IMR-90 (cell line): ENCODE measurements at regions not wholly inside any gene's neighbourhood (a gene's known extent, or its start where the extent isn't known, plus 50 kb on each side); places are given as distances from the start of the nearest gene placed in this dataset.

Source experiments
- ATAC-seq: fragments of 200-7000 bp; cut with Tn5 transposase; 2 replicates; pipeline ENCODE4 v1.9.1; 2020; ENCODE audit warnings: low read depth, mild to moderate bottlenecking, moderate library complexity
- BruUV-seq: library from RNA; stranded (reverse); fragments of 400-500 nt; replicated peaks from 2 replicates; lab custom pipeline; 2021; lab: Mats Ljungman, UMichigan
- CTCF ChIA-PET: fragments of 300-600 bp; formaldehyde crosslinking; extraction: SDS; loops from one replicate; lab custom pipeline; 2021; ENCODE audit warnings: antibody characterized with exemption; lab: Yijun Ruan, JAX
- POLR2A ChIA-PET: fragments of 300-600 bp; sonication (Branson Sonifier 250); formaldehyde crosslinking; loops from one replicate; lab custom pipeline; 2022; ENCODE audit warnings: antibody characterized with exemption; ENCODE audit not compliant: unreplicated experiment; lab: Charles Lee
- DNase-seq: peaks from one replicate; pipeline ENCODE4 v3.0.0; 2013
- H2AFZ ChIP-seq: replicated peaks from 2 replicates; pipeline ENCODE3; 2013; ENCODE audit warnings: low read length, mild to moderate bottlenecking; ENCODE audit not compliant: poor library complexity
- H2AK5ac ChIP-seq: 2 replicates; pipeline ENCODE4 v1.6.1; 2013; ENCODE audit warnings: low read depth, low read length, inconsistent platforms
- H2AK9ac ChIP-seq: replicated peaks from 2 replicates; pipeline ENCODE3; 2013; ENCODE audit warnings: mild to moderate bottlenecking, low read depth, low read length, moderate library complexity; ENCODE audit not compliant: poor library complexity
- H2BK120ac ChIP-seq: 2 replicates; pipeline ENCODE4 v1.6.1; 2013; ENCODE audit warnings: low read depth, low read length, inconsistent platforms
- H2BK15ac ChIP-seq: 3 replicates; pipeline ENCODE4 v1.6.1; 2013; ENCODE audit warnings: low read depth, low read length, inconsistent platforms
- H2BK20ac ChIP-seq: 2 replicates; pipeline ENCODE4 v1.6.1; 2013; ENCODE audit warnings: low read depth, mild to moderate bottlenecking, inconsistent platforms, low read length, moderate library complexity
- H2BK5ac ChIP-seq: 2 replicates; pipeline ENCODE4 v1.6.1; 2013; ENCODE audit warnings: mild to moderate bottlenecking, low read depth, low read length, inconsistent platforms; ENCODE audit not compliant: poor library complexity, severe bottlenecking
- H3K14ac ChIP-seq: replicated peaks from 2 replicates; pipeline ENCODE4 v1.6.1; 2013; ENCODE audit warnings: low read depth, low read length, inconsistent platforms
- H3K18ac ChIP-seq: 2 replicates; pipeline ENCODE4 v1.6.1; 2013; ENCODE audit warnings: low read depth, low read length, control low read depth
- H3K23ac ChIP-seq: 2 replicates; pipeline ENCODE4 v1.6.1; 2013; ENCODE audit warnings: low read depth, low read length, inconsistent platforms
- H3K27ac ChIP-seq: 2 replicates; pipeline ENCODE4 v1.5.1; 2013; ENCODE audit warnings: mild to moderate bottlenecking, control low read depth, low read length; ENCODE audit not compliant: insufficient read depth
- H3K27me3 ChIP-seq: 2 replicates; pipeline ENCODE4 v1.6.1; 2013; ENCODE audit warnings: low read length; ENCODE audit not compliant: control insufficient read depth, insufficient read depth
- H3K36me3 ChIP-seq: 2 replicates; pipeline ENCODE4 v1.6.1; 2013; ENCODE audit warnings: low read length, mixed read lengths; ENCODE audit not compliant: control insufficient read depth, insufficient read depth
- H3K4ac ChIP-seq: 2 replicates; pipeline ENCODE4 v1.6.1; 2013; ENCODE audit warnings: low read depth, low read length, inconsistent platforms
- H3K4me1 ChIP-seq: 2 replicates; pipeline ENCODE4 v1.6.1; 2013; ENCODE audit warnings: low read length, mixed read lengths; ENCODE audit not compliant: control insufficient read depth, insufficient read depth
- H3K4me2 ChIP-seq: 2 replicates; pipeline ENCODE4 v1.6.1; 2013; ENCODE audit warnings: low read depth, mild to moderate bottlenecking, control low read depth, low read length, moderate library complexity
- H3K4me3 ChIP-seq: 2 replicates; pipeline ENCODE4 v1.5.1; 2013; ENCODE audit warnings: low read depth, mild to moderate bottlenecking, control low read depth, low read length, moderate library complexity; ENCODE audit not compliant: insufficient read depth
- H3K56ac ChIP-seq: 2 replicates; pipeline ENCODE4 v1.6.1; 2013; ENCODE audit warnings: low read length, inconsistent platforms; ENCODE audit not compliant: insufficient read depth; ENCODE audit errors: extremely low read depth
- H3K79me1 ChIP-seq, 2 experiments: 2 replicates each; pipeline ENCODE4 v1.6.1; 2013; ENCODE audit warnings: low read length in 2 of 2, inconsistent platforms in 1 of 2, low read depth in 1 of 2
- H3K9ac ChIP-seq: 2 replicates; pipeline ENCODE4 v1.6.1; 2013; ENCODE audit warnings: low read depth, low read length, control low read depth
- H3K9me1 ChIP-seq: 2 replicates; pipeline ENCODE4 v1.6.1; 2013; ENCODE audit warnings: low read length, inconsistent platforms; ENCODE audit not compliant: insufficient read depth
- H3K9me3 ChIP-seq: 2 replicates; pipeline ENCODE4 v1.6.1; 2013; ENCODE audit warnings: low read length; ENCODE audit not compliant: control insufficient read depth, insufficient read depth
- H4K20me1 ChIP-seq: 2 replicates; pipeline ENCODE4 v1.6.1; 2013; ENCODE audit warnings: low read length, inconsistent platforms; ENCODE audit not compliant: insufficient read depth
- H4K5ac ChIP-seq: 2 replicates; pipeline ENCODE4 v1.6.1; 2013; ENCODE audit warnings: mild to moderate bottlenecking, low read depth, low read length, control low read depth
- H4K8ac ChIP-seq, 2 experiments: 2 replicates each; pipeline ENCODE4 v1.6.1; 2013; ENCODE audit warnings: low read depth in 2 of 2, low read length in 2 of 2, control low read depth in 1 of 2, inconsistent platforms in 1 of 2
- H4K91ac ChIP-seq: 2 replicates; pipeline ENCODE4 v1.6.1; 2013; ENCODE audit warnings: low read depth, low read length, inconsistent platforms; ENCODE audit not compliant: insufficient read depth
- BHLHE40 ChIP-seq: fragments of 150-350 bp; IDR thresholded peaks from 2 replicates; pipeline ENCODE4 v1.6.1; 2016; ENCODE audit warnings: mild to moderate bottlenecking, low read depth, low read length
- CHD1 ChIP-seq: IDR thresholded peaks from 2 replicates; pipeline ENCODE4 v1.6.1; 2012; ENCODE audit warnings: low read depth, low read length, improper control_type of control experiment
- MAFK ChIP-seq: IDR thresholded peaks from 2 replicates; pipeline ENCODE4 v1.6.1; 2012; ENCODE audit warnings: low read depth, low read length, improper control_type of control experiment
- MAZ ChIP-seq: IDR thresholded peaks from 2 replicates; pipeline ENCODE4 v1.6.1; 2012; ENCODE audit warnings: low read depth, mild to moderate bottlenecking, low read length, improper control_type of control experiment, moderate library complexity, borderline replicate concordance
- POLR2A ChIP-seq: IDR thresholded peaks from 2 replicates; pipeline ENCODE4 v1.6.1; 2012; ENCODE audit warnings: mild to moderate bottlenecking, low read depth, low read length
- RCOR1 ChIP-seq: IDR thresholded peaks from 2 replicates; pipeline ENCODE4 v1.6.1; 2012; ENCODE audit warnings: mild to moderate bottlenecking, low read length, improper control_type of control experiment; ENCODE audit not compliant: insufficient replicate concordance
- dilution Hi-C: fragments of 300-500 bp; cut with HindIII; formaldehyde crosslinking; loops from one replicate; pipeline ENCODE4 v1.14.3; 2018; ENCODE audit warnings: low sequenced_read_pairs; ENCODE audit not compliant: unreplicated experiment
- in situ Hi-C: fragments of 300-500 bp; cut with MboI; formaldehyde crosslinking; loops from 3 replicates; pipeline ENCODE4 v1.14.3; 2019; ENCODE audit warnings: low sequenced_read_pairs, inconsistent platforms, mixed read lengths
- intact Hi-C: fragments of 100-400 bp; cut with micrococcal nuclease; formaldehyde crosslinking; loops from 2 replicates; pipeline ENCODE4 v1.10.0; 2022

GRCh38 chr21:14677013-14677412 is 130.9 kb upstream of the SAMSN1 start:
- TF ChIP-seq MAZ (no peak), BHLHE40 (no peak), RCOR1 (no peak), POLR2A (no peak), MAFK (no peak), CHD1 (no peak)
- DNase-seq: no peak
- no TSS peak for BruUV-seq
- ChIA-PET POLR2A (no interaction called here), CTCF (no interaction called here)
- Histone ChIP-seq H3K9me1 (no peaks in the 10 kb centered on the region), H3K14ac (no peak overlapping the region), H2BK15ac (no peak overlapping the region), H2AK9ac (no peak overlapping the region), H3K27ac (no peak overlapping the region), H3K4me1 (no peaks in the 10 kb centered on the region), H3K4me3 (no peak overlapping the region), H2BK120ac (no peak overlapping the region), H2AFZ (no peak overlapping the region), H3K18ac (no peak overlapping the region), H3K79me1 (no peaks in the 10 kb centered on the region), H3K36me3 (no peaks in the 10 kb centered on the region), H3K23ac (no peak overlapping the region), H2BK5ac (no peak overlapping the region), H4K8ac (no peak overlapping the region), H3K4me2 (no peak overlapping the region), H3K27me3 (no peaks in the 10 kb centered on the region), H2BK20ac (no peak overlapping the region), H4K91ac (no peak overlapping the region), H3K4ac (no peak overlapping the region), H3K9ac (no peak overlapping the region), H4K5ac (no peak overlapping the region), H3K56ac (no peak overlapping the region), H2AK5ac (no peak overlapping the region), H4K20me1 (no peaks in the 10 kb centered on the region), H3K9me3 (no peaks in the 10 kb centered on the region)
- dilution Hi-C loops: no loop called here
- intact Hi-C loops: no loop called here
- in situ Hi-C loops: no loop called here
- ATAC-seq: no peak
